Uterus (tissue), 3 donors: ENCODE measurements at regions not wholly inside any gene's neighbourhood (a gene's known extent, or its start where the extent isn't known, plus 50 kb on each side); places are given as distances from the start of the nearest gene placed in this dataset.
"Not testable (repeated sequence)": the region's sequence is repeated elsewhere in the genome, so short reads cannot be mapped to it uniquely, and the experiment has no call there.

ENCODE experiments used
- DNase-seq, 2 donors: peaks; one replicate each; pipeline ENCODE4 v3.0.0-alpha.2; 2019 to 2020
- H3K27ac ChIP-seq, 2 donors: fragments of 200-600 bp; sonication (generic); 1 replicate in 1 of 2; 2 replicates in 1 of 2; pipeline ENCODE4 v1.5.1; 2016 to 2018
- H3K27me3 ChIP-seq, 2 donors: fragments of 200-600 bp; sonication (generic); one replicate each; pipeline ENCODE4 v1.5.1; 2018 to 2019; ENCODE audit warnings: control low read depth in 1 of 2
- H3K36me3 ChIP-seq, 2 donors: fragments of 200-600 bp; sonication (generic); one replicate each; pipeline ENCODE4 v1.5.1; 2019; ENCODE audit warnings: control low read depth in 1 of 2
- H3K4me1 ChIP-seq, 2 donors: fragments of 200-600 bp; sonication (generic); one replicate each; pipeline ENCODE4 v1.5.1; 2018 to 2019; ENCODE audit warnings: control low read depth in 1 of 2
- H3K4me3 ChIP-seq, 2 donors: fragments of 200-600 bp; sonication (generic); 1 replicate in 1 of 2; 2 replicates in 1 of 2; pipeline ENCODE4 v1.5.1; 2018 to 2019; ENCODE audit warnings: mild to moderate bottlenecking in 1 of 2
- H3K9me3 ChIP-seq, 2 donors: fragments of 200-600 bp; sonication (generic); one replicate each; pipeline ENCODE4 v1.5.1; 2019; ENCODE audit warnings: control low read depth in 1 of 2
- CTCF ChIP-seq, 4 experiments: fragments of 200-600 bp in 2 of 4; fragments of 450-650 bp in 2 of 4; sonication (generic) in 2 of 4; IDR thresholded peaks; one replicate each; pipeline ENCODE4 v1.5.1; 2016 to 2019; ENCODE audit warnings: antibody characterized with exemption in 4 of 4, mild to moderate bottlenecking in 2 of 4, moderate library complexity in 1 of 4
- POLR2A ChIP-seq, 2 donors: fragments of 450-650 bp; IDR thresholded peaks; one replicate each; pipeline ENCODE4 v1.6.1; 2016; ENCODE audit warnings: antibody characterized with exemption in 2 of 2, mild to moderate bottlenecking in 1 of 2, moderate library complexity in 1 of 2
- intact Hi-C: fragments of 100-400 bp; cut with DNase I; formaldehyde crosslinking; loops from one replicate; pipeline ENCODE4 v1.15.1; 2023; ENCODE audit warnings: low total_unique reads
- donor health status: DM: yes; HTN: yes; CAD: no.

GRCh38 chr10:117768333-117769042, 225.9 kb downstream of the EMX2 start:
- TF ChIP-seq CTCF (IDR thresholded peaks at IDR 0.05) (no peak), POLR2A (IDR thresholded peaks at IDR 0.05) (no peak)
- intact Hi-C loops, result no loop called here
- no peak overlapping the region for H3K27ac ChIP-seq
- no peak for DNase-seq
- H3K9me3 ChIP-seq, result no peaks in the 10 kb centered on the region
- no peaks in the 10 kb centered on the region for H3K4me1 ChIP-seq
- no peak overlapping the region for H3K4me3 ChIP-seq
- H3K36me3 ChIP-seq, result no peaks in the 10 kb centered on the region
- H3K27me3 ChIP-seq, result no peaks in the 10 kb centered on the region

GRCh38 chr10:117775526-117775925, 233.0 kb downstream of the EMX2 start:
- no peak for TF ChIP-seq CTCF (IDR thresholded peaks at IDR 0.05)
- TF ChIP-seq POLR2A (IDR thresholded peaks at IDR 0.05), result no peak

GRCh38 chr10:117777222-117777621, 234.7 kb downstream of the EMX2 start:
- intact Hi-C loops, result not testable (repeated sequence)

More at GRCh38 chr10:117775526-117775925, 233.0 kb downstream of the EMX2 start:
- H3K4me3 ChIP-seq, result no peak overlapping the region
- no peaks in the 10 kb centered on the region for H3K9me3 ChIP-seq
- no peaks in the 10 kb centered on the region for H3K36me3 ChIP-seq
- no peak overlapping the region for H3K27ac ChIP-seq
- no peak for DNase-seq
- intact Hi-C loops, result no loop called here
- H3K27me3 ChIP-seq, result no peaks in the 10 kb centered on the region
- H3K4me1 ChIP-seq, result no peaks in the 10 kb centered on the region

DNA sequence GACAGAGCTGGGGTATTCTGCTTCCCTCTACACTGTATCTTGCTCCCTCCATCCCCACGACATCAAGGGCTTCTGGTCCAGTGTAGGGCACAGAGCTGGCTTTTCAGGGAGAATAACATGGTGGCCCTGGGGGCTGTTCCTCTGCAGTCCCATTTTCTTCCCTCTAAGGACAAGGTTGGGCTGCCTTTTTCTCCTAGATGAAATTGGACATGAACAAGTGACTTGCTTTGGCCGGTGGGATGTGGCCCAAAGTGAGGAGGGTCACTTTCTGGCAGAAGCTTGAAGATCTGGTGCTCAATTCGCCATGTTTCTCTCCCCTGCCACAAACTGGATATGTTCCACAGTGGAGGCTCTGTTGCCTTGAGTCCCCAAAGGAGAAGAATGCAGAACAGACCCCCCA, 235.7 kb downstream of the EMX2 start:
- Histone ChIP-seq H3K9me3 (no peaks in the 10 kb centered on the region), H3K4me3 (no peak overlapping the region), H3K27me3 (no peaks in the 10 kb centered on the region), H3K4me1 (no peaks in the 10 kb centered on the region), H3K27ac (no peak overlapping the region), H3K36me3 (no peaks in the 10 kb centered on the region)
- DNase-seq, result no peak
- TF ChIP-seq POLR2A (IDR thresholded peaks at IDR 0.05) (no peak), CTCF (IDR thresholded peaks at IDR 0.05) (no peak)
- intact Hi-C loops, result no loop called here

More at GRCh38 chr10:117777222-117777621, 234.7 kb downstream of the EMX2 start:
- H3K4me1 ChIP-seq, H3K9me3 ChIP-seq, H3K27ac ChIP-seq, H3K36me3 ChIP-seq, H3K4me3 ChIP-seq, H3K27me3 ChIP-seq, DNase-seq: not testable (repeated sequence)

DNA sequence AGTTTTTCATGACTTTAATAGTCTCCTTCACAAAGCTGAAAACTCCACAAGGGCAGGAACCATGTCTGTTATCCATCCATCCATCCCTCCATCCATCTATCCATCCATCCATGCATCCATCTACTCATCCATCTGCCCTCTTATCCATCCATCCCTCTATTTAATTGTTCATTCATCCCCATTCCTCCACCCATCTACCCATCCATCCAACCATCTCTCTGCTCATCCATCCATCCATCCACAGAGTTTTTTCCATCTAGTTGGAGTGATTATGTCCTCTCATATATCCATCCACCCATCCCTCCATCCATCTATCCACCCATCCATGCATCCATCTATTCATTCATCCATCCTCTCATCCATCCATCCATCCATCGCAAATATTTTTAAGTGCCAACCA, 237.9 kb downstream of the EMX2 start:
- Histone ChIP-seq H3K4me3 (no peak overlapping the region), H3K27me3 (no peaks in the 10 kb centered on the region), H3K36me3 (no peaks in the 10 kb centered on the region), H3K9me3 (no peaks in the 10 kb centered on the region), H3K27ac (no peak overlapping the region), H3K4me1 (no peaks in the 10 kb centered on the region)
- DNase-seq, result no peak
- no peak for TF ChIP-seq CTCF (IDR thresholded peaks at IDR 0.05)
- no peak for TF ChIP-seq POLR2A (IDR thresholded peaks at IDR 0.05)
- intact Hi-C loops, result no loop called here
